HG03097 (cell line): ENCODE measurements at regions not wholly inside any gene's neighbourhood (a gene's known extent, or its start where the extent isn't known, plus 50 kb on each side); places are given as distances from the start of the nearest gene placed in this dataset.

Experiments
- ATAC-seq: cut with Tn5 transposase; IDR thresholded peaks from one replicate; pipeline ENCODE4 v1.9.1; 2021; ENCODE audit not compliant: unreplicated experiment, low FRiP score

- ATAC-seq = no peak
Measured at GRCh38 chr7:16975712-16976111, 93.9 kb upstream of the AGR3 start.

GRCh38 chr7:16978358-16979244 is 96.8 kb upstream of the AGR3 start:
- no peak for ATAC-seq

- no peak for ATAC-seq
Measured at GRCh38 chr7:16980539-16980938, 98.8 kb upstream of the AGR3 start.

GRCh38 chr7:16982640-16983350 is 101.0 kb upstream of the AGR3 start:
- ATAC-seq = no peak

GRCh38 chr7:16984375-16984774 is 102.6 kb upstream of the AGR3 start:
- ATAC-seq = no peak

- no peak for ATAC-seq
Measured at GRCh38 chr7:16985621-16986020, 103.8 kb upstream of the AGR3 start.

- ATAC-seq = no peak
Measured at GRCh38 chr7:16986755-16987154, 105.0 kb upstream of the AGR3 start.

- no peak for ATAC-seq
Measured at GRCh38 chr7:16989811-16990413, 108.1 kb upstream of the AGR3 start.

- no peak for ATAC-seq
Measured at GRCh38 chr7:16991551-16991950, 109.8 kb upstream of the AGR3 start.

GRCh38 chr7:16993543-16993942 is 111.8 kb upstream of the AGR3 start:
- no peak for ATAC-seq

GRCh38 chr7:16998481-16999051 is 116.8 kb upstream of the AGR3 start:
- ATAC-seq = no peak

- ATAC-seq = no peak
Measured at GRCh38 chr7:16999541-17000267, 117.9 kb upstream of the AGR3 start.

GRCh38 chr7:17005271-17005670 is 123.5 kb upstream of the AGR3 start:
- no peak for ATAC-seq

- no peak for ATAC-seq
Measured at GRCh38 chr7:17007841-17008240, 126.1 kb upstream of the AGR3 start.

GRCh38 chr7:17009007-17009719 is 127.4 kb upstream of the AGR3 start:
- no peak for ATAC-seq

- no peak for ATAC-seq
Measured at GRCh38 chr7:17009933-17010332, 128.2 kb upstream of the AGR3 start.

GRCh38 chr7:17010637-17011300 is 129.0 kb upstream of the AGR3 start:
- no peak for ATAC-seq

GRCh38 chr7:17013204-17013603 is 131.4 kb upstream of the AGR3 start:
- ATAC-seq = no peak

GRCh38 chr7:17014686-17015085 is 132.9 kb upstream of the AGR3 start:
- no peak for ATAC-seq
